ENCODE measurements at regions not wholly inside any gene's neighbourhood (a gene's known extent, or its start where the extent isn't known, plus 50 kb on each side); places are given as distances from the start of the nearest gene placed in this dataset.

- peaks cover 0 to 3% (median 3%) of the 10 kb centered on the region in 3 donors for H3K9me3 Mint-ChIP-seq
- H3K4me1 Mint-ChIP-seq, result no peaks in the 10 kb centered on the region
- H3K36me3 Mint-ChIP-seq, result no peaks in the 10 kb centered on the region
- H3K27ac Mint-ChIP-seq, result peak overlapping the region in 1 of 3 donors; percentile 17
- H3K27me3 Mint-ChIP-seq, result no peaks in the 10 kb centered on the region
- H3K4me3 Mint-ChIP-seq, result no peak overlapping the region
Observed at GRCh38 chr4:18815081-18815778, 793.7 kb upstream of the LCORL start.

DNA sequence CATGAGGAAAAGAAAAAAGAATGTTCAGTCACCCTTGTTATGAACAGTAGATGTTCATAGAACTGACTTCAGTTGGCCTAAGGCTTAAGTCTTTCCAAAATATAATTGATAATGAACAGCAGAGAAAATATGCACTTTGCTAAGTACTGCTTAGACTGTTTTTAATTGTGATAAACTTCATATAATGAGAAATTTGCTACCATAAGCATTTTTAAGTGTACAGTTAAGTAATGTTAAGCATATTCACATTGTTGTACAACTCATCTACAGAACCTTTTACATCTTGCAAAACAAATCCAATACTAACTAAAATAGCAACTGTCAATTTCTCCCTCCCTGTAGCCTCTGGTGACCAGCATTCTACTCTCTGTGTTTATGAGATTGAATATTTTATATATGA lies 792.2 kb upstream of the LCORL start:
- no peak overlapping the region for H3K27ac Mint-ChIP-seq
- H3K4me3 Mint-ChIP-seq, result no peak overlapping the region
- H3K27me3 Mint-ChIP-seq, result no peaks in the 10 kb centered on the region
- H3K36me3 Mint-ChIP-seq, result no peaks in the 10 kb centered on the region
- H3K9me3 Mint-ChIP-seq, result peaks cover 0 to 5% (median 3%) of the 10 kb centered on the region in 3 donors
- no peaks in the 10 kb centered on the region for H3K4me1 Mint-ChIP-seq

DNA sequence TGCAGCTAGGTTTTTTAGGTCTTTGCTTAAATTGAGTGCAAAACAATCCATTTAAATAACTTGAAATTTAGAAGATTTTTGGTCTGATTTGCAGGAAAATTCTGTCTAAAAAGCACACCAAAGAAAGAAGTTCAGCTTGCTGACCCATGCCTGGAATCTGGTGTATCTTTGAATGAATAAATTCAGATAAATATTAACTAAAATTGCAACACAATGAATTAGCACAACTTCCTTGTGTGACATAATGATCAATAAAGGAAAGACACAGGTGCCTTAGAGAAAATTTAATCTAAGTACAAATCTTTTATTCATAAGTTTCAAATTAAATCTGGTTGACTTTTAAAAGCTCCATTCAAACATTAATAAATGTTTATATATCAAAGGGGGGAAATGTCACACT lies 791.5 kb upstream of the LCORL start:
- Mint-ChIP-seq H3K27me3 (no peaks in the 10 kb centered on the region), H3K36me3 (no peaks in the 10 kb centered on the region), H3K4me3 (no peak overlapping the region), H3K27ac (no peak overlapping the region), H3K9me3 (peaks cover 0 to 9% (median 4%) of the 10 kb centered on the region in 3 donors), H3K4me1 (no peaks in the 10 kb centered on the region)

- H3K4me1 Mint-ChIP-seq, result no peaks in the 10 kb centered on the region
- no peak overlapping the region for H3K27ac Mint-ChIP-seq
- no peak overlapping the region for H3K4me3 Mint-ChIP-seq
- H3K36me3 Mint-ChIP-seq, result no peaks in the 10 kb centered on the region
- H3K9me3 Mint-ChIP-seq, result peaks cover 1 to 4% (median 2%) of the 10 kb centered on the region in 3 donors
- H3K27me3 Mint-ChIP-seq, result no peaks in the 10 kb centered on the region
Observed at GRCh38 chr4:18803781-18804180, 782.2 kb upstream of the LCORL start.

GRCh38 chr4:18798123-18798522 lies 776.6 kb upstream of the LCORL start:
- no peaks in the 10 kb centered on the region for H3K27me3 Mint-ChIP-seq
- peaks cover 0 to 3% (median 0%) of the 10 kb centered on the region in 3 donors for H3K9me3 Mint-ChIP-seq
- no peaks in the 10 kb centered on the region for H3K36me3 Mint-ChIP-seq
- no peaks in the 10 kb centered on the region for H3K4me1 Mint-ChIP-seq
- H3K27ac Mint-ChIP-seq, result no peak overlapping the region
- H3K4me3 Mint-ChIP-seq, result no peak overlapping the region

GRCh38 chr4:18795794-18796193 lies 774.2 kb upstream of the LCORL start:
- Mint-ChIP-seq H3K27me3 (no peaks in the 10 kb centered on the region), H3K9me3 (peaks cover 0 to 3% (median 0%) of the 10 kb centered on the region in 3 donors), H3K36me3 (no peaks in the 10 kb centered on the region), H3K4me3 (no peak overlapping the region), H3K4me1 (no peaks in the 10 kb centered on the region), H3K27ac (no peak overlapping the region)

DNA sequence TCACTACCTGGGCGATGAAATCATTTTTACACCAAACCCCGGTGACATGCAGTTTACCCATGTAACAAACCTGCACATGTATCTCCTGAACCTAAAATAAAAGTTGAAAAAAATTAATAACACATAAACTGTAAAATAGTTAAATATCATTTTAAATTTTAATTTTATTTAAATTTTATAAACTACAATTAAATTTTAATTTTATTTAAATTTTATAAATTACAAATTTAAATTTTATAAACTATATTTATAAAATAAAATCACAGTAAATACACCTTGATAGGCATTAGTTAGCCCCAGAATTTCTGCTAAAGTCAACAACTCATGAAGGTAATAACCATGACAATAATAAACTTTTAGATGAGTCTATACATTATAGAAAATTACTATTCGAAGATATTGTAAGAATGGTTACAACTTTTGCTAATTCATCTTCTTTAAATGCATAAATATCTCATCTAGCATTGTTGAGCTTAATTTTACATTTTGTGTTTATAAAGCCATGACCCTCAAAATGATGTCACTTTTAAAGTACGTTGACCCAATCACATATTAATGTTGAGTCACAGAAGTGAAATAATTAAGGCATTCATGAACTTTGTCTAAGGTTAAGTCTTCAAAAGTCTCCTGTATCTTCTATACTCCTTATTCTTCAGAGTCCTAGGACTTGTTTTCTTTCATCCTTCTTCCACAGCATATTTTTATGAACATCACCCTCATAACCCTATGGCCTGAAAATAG lies 755.8 kb upstream of the LCORL start:
- Mint-ChIP-seq H3K9me3 (peaks cover 0 to 16% (median 3%) of the 10 kb centered on the region in 3 donors), H3K36me3 (no peaks in the 10 kb centered on the region), H3K27ac (no peak overlapping the region), H3K27me3 (no peaks in the 10 kb centered on the region), H3K4me1 (no peaks in the 10 kb centered on the region), H3K4me3 (no peak overlapping the region)

GRCh38 chr4:18767921-18768320 lies 746.4 kb upstream of the LCORL start:
- no peaks in the 10 kb centered on the region for H3K36me3 Mint-ChIP-seq
- H3K4me3 Mint-ChIP-seq, result no peak overlapping the region
- H3K4me1 Mint-ChIP-seq, result no peaks in the 10 kb centered on the region
- H3K27ac Mint-ChIP-seq, result no peak overlapping the region
- H3K27me3 Mint-ChIP-seq, result no peaks in the 10 kb centered on the region
- peaks cover 5 to 21% (median 8%) of the 10 kb centered on the region in 3 donors for H3K9me3 Mint-ChIP-seq

GRCh38 chr4:18756671-18757070 lies 735.1 kb upstream of the LCORL start:
- peaks cover 2% of the 10 kb centered on the region for H3K36me3 Mint-ChIP-seq
- H3K4me1 Mint-ChIP-seq, result no peaks in the 10 kb centered on the region
- H3K4me3 Mint-ChIP-seq, result no peak overlapping the region
- H3K27ac Mint-ChIP-seq, result no peak overlapping the region
- peaks cover 0 to 6% (median 5%) of the 10 kb centered on the region in 3 donors for H3K9me3 Mint-ChIP-seq
- H3K27me3 Mint-ChIP-seq, result peaks cover 1% of the 10 kb centered on the region

- Mint-ChIP-seq H3K36me3 (peaks cover 1% of the 10 kb centered on the region), H3K4me1 (no peaks in the 10 kb centered on the region), H3K4me3 (no peak overlapping the region), H3K27me3 (peaks cover 1% of the 10 kb centered on the region), H3K9me3 (peaks cover 0 to 7% (median 6%) of the 10 kb centered on the region in 3 donors), H3K27ac (no peak overlapping the region)
Observed at GRCh38 chr4:18754180-18754579, 732.6 kb upstream of the LCORL start.

- Mint-ChIP-seq H3K27ac (no peak overlapping the region), H3K4me3 (no peak overlapping the region), H3K9me3 (peaks cover 3 to 5% (median 4%) of the 10 kb centered on the region in 3 donors), H3K4me1 (no peaks in the 10 kb centered on the region), H3K36me3 (no peaks in the 10 kb centered on the region), H3K27me3 (no peaks in the 10 kb centered on the region)
Observed at GRCh38 chr4:18751083-18751482, 729.5 kb upstream of the LCORL start.

DNA sequence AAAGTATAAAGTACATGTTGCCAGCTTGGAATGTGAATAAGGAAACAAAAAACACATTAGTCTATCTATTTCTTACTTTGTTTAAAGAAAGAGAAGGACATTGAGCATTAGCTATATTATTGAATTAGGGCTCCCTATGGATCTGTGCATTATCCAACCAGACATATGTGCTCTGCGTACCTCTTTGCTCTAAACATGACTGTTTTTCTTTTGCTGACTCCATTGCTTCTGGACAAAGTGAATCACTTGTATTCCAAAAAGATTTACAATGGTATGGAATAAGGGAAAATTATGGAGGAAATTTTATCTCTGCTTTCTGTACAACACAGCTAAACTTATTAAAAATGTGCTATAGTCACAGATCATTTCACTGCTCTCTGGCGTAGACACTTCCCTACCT lies 727.8 kb upstream of the LCORL start:
- no peaks in the 10 kb centered on the region for H3K36me3 Mint-ChIP-seq
- no peaks in the 10 kb centered on the region for H3K27me3 Mint-ChIP-seq
- no peak overlapping the region for H3K27ac Mint-ChIP-seq
- peaks cover 2 to 4% (median 3%) of the 10 kb centered on the region in 3 donors for H3K9me3 Mint-ChIP-seq
- no peak overlapping the region for H3K4me3 Mint-ChIP-seq
- no peaks in the 10 kb centered on the region for H3K4me1 Mint-ChIP-seq

- peaks cover 0 to 2% (median 0%) of the 10 kb centered on the region in 3 donors for H3K4me1 Mint-ChIP-seq
- H3K9me3 Mint-ChIP-seq, result peaks cover 0 to 3% (median 2%) of the 10 kb centered on the region in 3 donors
- peaks cover 2% of the 10 kb centered on the region for H3K36me3 Mint-ChIP-seq
- no peaks in the 10 kb centered on the region for H3K27me3 Mint-ChIP-seq
- no peak overlapping the region for H3K27ac Mint-ChIP-seq
- no peak overlapping the region for H3K4me3 Mint-ChIP-seq
Observed at GRCh38 chr4:18736551-18736950, 715.0 kb upstream of the LCORL start.

DNA sequence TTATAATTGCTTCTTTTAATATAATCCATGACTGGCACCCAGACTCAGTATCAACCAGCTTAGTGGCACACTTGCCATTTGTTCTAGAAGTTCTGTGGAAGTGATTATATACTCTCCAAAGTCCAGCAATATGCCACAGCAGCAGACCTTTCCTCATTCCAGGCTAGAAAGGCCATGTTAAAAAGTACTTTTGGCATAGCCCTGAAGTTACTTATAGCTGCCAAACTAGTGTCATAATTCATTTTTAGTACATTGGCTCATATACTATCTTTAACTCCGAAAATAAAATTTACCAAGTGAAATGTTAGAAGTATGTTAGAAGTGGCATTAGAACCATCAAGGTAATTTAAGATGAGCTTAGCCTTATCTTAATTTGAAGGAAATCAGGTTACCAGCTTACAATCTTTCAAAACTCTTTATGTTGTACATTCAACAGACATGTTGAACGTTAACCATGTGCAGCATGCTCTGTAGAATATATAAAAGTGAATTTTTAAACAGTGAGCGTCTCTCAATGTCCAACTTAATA lies 714.2 kb upstream of the LCORL start:
- H3K27me3 Mint-ChIP-seq, result no peaks in the 10 kb centered on the region
- H3K36me3 Mint-ChIP-seq, result peaks cover 2% of the 10 kb centered on the region
- H3K4me1 Mint-ChIP-seq, result peaks cover 0 to 2% (median 0%) of the 10 kb centered on the region in 3 donors
- H3K27ac Mint-ChIP-seq, result peak overlapping the region in 1 of 3 donors; percentile 13
- no peak overlapping the region for H3K4me3 Mint-ChIP-seq
- peaks cover 0 to 3% (median 3%) of the 10 kb centered on the region in 3 donors for H3K9me3 Mint-ChIP-seq

DNA sequence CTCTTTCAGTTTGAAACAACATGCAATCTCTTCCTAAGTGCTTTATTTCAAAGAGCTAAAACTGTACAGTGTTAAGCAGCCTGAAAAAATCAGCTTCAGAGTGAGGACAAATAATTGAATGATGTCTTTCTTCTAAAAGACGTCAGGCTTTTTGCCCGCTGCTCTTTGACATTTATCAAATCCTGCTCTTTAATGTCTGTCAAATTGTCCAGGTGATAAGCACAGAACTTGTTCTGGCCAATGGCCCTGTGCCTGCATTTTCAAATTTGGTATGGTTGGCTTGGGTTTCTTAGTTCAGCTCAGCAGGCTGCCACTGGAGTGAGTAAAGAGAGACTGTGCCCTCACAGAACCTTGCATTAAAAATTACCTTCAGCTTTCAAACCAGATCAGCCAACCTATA lies 712.9 kb upstream of the LCORL start:
- H3K9me3 Mint-ChIP-seq, result peaks cover 0 to 3% (median 3%) of the 10 kb centered on the region in 3 donors

More for the DNA sequence above, 712.9 kb upstream of the LCORL start:
- Mint-ChIP-seq H3K27me3 (no peaks in the 10 kb centered on the region), H3K4me3 (no peak overlapping the region), H3K36me3 (peaks cover 2% of the 10 kb centered on the region), H3K4me1 (peaks cover 0 to 2% (median 0%) of the 10 kb centered on the region in 3 donors), H3K27ac (no peak overlapping the region)

Measured in IgD-negative memory B cell (primary cell).